ENCODE measurements at regions not wholly inside any gene's neighbourhood (a gene's known extent, or its start where the extent isn't known, plus 50 kb on each side); places are given as distances from the start of the nearest gene placed in this dataset.

DNA sequence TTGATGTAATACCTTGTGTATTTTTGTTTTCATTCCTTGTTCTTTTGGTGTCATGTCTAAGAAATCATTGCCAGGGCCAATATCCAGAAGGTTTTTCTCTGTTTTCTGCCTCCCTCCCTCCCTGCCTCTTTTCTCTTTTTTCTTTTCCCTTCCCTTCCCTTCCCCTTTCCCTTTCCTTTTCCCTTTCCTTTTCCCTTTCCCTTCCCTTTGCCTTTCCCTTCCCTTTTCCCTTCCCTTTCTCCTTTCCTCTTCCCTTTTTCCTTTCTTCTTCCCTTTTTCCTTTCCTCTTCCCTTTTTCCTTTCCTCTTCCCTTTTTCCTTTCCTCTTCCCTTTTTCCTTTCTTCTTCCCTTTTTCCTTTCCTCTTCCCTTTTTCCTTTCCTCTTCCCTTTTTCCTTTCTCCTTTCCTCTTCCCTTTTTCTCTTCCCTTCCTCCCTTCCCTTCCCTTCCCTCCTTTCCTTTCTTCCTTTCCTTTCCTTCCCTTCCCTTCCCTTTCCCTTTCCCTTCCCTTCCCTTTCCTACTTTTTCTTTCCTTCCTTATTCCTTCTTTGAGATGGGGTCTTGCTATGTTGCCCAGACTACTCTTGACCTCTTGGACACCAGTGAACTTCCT, 646.1 kb downstream of the RAPGEF2 start:
- TF ChIP-seq, protein P1, sequence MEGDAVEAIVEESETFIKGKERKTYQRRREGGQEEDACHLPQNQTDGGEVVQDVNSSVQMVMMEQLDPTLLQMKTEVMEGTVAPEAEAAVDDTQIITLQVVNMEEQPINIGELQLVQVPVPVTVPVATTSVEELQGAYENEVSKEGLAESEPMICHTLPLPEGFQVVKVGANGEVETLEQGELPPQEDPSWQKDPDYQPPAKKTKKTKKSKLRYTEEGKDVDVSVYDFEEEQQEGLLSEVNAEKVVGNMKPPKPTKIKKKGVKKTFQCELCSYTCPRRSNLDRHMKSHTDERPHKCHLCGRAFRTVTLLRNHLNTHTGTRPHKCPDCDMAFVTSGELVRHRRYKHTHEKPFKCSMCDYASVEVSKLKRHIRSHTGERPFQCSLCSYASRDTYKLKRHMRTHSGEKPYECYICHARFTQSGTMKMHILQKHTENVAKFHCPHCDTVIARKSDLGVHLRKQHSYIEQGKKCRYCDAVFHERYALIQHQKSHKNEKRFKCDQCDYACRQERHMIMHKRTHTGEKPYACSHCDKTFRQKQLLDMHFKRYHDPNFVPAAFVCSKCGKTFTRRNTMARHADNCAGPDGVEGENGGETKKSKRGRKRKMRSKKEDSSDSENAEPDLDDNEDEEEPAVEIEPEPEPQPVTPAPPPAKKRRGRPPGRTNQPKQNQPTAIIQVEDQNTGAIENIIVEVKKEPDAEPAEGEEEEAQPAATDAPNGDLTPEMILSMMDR (conservative IDR thresholded peaks at IDR 0.05; ENCODE audit: low read depth, low read length), result no peak
- no peak for TF ChIP-seq EZH2 (IDR thresholded peaks at IDR 0.05; ENCODE audit: borderline replicate concordance, low read depth, low read length, poor library complexity, severe bottlenecking)

Data from A673 (cell line).